Activated CD8-positive, alpha-beta memory T cell treated with anti-CD3 and anti-CD28 coated beads, Interleukin-2, amount 10 ng/mL, durations not matched to agents 7 days and 5 days (primary cell): ENCODE measurements at regions not wholly inside any gene's neighbourhood (a gene's known extent, or its start where the extent isn't known, plus 50 kb on each side); places are given as distances from the start of the nearest gene placed in this dataset.
"Not testable (repeated sequence)": the region's sequence is repeated elsewhere in the genome, so short reads cannot be mapped to it uniquely, and the experiment has no call there.

Experiments used
- ATAC-seq: fragments of 150-1000 bp; cut with Tn5 transposase; one replicate; pipeline ENCODE4 v1.10.0; 2021; ENCODE audit warnings: moderate library complexity
- CTCF ChIA-PET: fragments of 350-600 bp; sonication (Branson Sonifier 250); formaldehyde crosslinking; loops from one replicate; lab custom pipeline; 2021; ENCODE audit warnings: antibody characterized with exemption; lab: Charles Lee
- DNase-seq: peaks from one replicate; pipeline ENCODE4 v3.0.0-alpha.2; 2020
- H3K27ac Mint-ChIP-seq: one replicate; pipeline ENCODE4 v1.8.0; 2021; ENCODE audit warnings: mild to moderate bottlenecking, mixed read lengths
- H3K27me3 Mint-ChIP-seq: one replicate; pipeline ENCODE4 v1.8.0; 2021; ENCODE audit warnings: mixed read lengths
- H3K36me3 Mint-ChIP-seq: one replicate; pipeline ENCODE4 v1.8.0; 2021; ENCODE audit warnings: mild to moderate bottlenecking, mixed read lengths
- H3K4me1 Mint-ChIP-seq: one replicate; pipeline ENCODE4 v1.8.0; 2021; ENCODE audit warnings: mixed read lengths
- H3K4me3 Mint-ChIP-seq: one replicate; pipeline ENCODE4 v1.8.0; 2021; ENCODE audit warnings: mild to moderate bottlenecking, moderate library complexity, mixed read lengths
- H3K9me3 Mint-ChIP-seq: one replicate; pipeline ENCODE4 v1.8.0; 2022; ENCODE audit warnings: low read depth, mixed read lengths

DNA sequence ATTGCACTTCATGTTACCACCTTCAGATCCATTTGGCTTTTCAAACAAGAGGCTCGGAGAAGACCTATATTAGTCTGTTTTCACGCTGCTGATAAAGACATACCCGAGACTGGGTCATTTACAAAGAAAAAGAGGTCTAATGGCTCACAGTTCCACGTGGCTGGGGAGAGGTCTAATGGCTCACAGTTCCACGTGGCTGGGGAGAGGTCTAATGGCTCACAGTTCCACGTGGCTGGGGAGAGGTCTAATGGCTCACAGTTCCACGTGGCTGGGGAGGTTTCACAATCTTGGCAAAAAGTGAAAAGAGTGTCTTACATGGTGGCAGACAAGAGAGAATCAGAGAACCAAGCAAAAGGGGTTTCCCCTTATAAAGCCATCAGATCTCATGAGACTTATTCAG lies 268.0 kb downstream of the C16orf95 start:
- H3K36me3 Mint-ChIP-seq, H3K27me3 Mint-ChIP-seq, H3K27ac Mint-ChIP-seq, ATAC-seq, H3K9me3 Mint-ChIP-seq, H3K4me3 Mint-ChIP-seq, DNase-seq, CTCF ChIA-PET, H3K4me1 Mint-ChIP-seq: not testable (repeated sequence)

DNA sequence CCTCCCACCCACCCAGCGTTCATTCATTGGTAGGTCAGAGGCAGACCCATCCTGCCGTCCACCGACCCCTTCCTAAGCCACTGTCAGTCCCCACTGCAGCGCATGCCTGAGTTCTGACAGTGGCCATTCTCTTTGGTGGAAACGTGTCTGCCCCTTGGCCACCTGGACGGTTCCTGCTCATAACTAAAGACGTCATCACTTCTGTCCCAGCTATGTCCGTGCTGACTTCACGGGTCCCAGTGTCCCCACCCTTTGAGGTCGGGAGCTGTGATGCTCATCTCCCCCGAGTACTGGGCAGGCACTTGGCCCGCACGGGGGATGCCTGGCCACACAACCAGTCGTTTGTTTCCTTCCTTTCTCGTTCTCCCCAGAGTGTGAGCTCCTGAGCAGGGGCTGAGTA lies 267.1 kb downstream of the C16orf95 start:
- no peak for DNase-seq
- CTCF ChIA-PET, result no interaction called here
- H3K27ac Mint-ChIP-seq, result no peak overlapping the region

DNA sequence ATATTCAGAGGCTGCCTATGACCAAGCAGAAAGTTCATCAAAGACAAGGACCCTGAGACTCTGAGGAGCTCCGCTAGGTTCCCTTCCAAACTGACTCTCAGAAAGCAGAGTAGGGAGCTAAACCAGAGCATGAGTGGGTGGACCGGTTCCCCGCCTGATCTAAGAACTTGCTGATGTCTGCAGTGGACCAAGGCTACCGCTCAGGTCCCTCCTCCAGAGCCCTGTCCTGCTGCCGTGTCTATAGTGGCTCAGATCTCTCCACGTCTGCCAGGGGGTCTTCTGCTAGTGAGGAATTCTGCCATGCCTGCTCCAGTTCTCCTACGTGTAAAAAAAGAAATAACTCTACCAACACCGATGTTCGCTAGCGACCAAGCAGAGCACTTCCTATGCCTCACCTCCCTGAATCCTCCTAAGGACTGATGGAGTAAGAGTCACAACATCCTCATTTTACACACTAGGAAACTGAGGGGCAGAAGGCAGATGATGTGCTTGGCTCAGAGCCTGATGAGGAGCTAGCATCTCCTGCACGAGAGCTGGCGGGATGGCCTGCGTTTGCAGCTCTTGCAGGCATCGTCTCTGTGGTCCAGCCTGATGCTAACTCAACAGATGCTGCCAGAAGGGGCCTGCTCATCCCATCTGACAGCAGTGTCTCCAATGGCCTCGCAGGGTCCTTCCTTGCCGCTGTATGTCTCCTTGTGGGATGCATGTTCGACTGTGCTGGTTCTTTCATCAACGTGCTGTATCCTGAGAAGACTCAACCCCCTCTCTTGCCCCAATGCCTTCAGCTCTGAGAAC lies 265.5 kb downstream of the C16orf95 start:
- H3K4me1 Mint-ChIP-seq, result no peaks in the 10 kb centered on the region

More for the DNA sequence above, 267.1 kb downstream of the C16orf95 start:
- Mint-ChIP-seq H3K4me3 (no peak overlapping the region), H3K36me3 (no peaks in the 10 kb centered on the region), H3K9me3 (no peaks in the 10 kb centered on the region), H3K4me1 (no peaks in the 10 kb centered on the region), H3K27me3 (peaks cover 6% of the 10 kb centered on the region)
- ATAC-seq, result no peak

DNA sequence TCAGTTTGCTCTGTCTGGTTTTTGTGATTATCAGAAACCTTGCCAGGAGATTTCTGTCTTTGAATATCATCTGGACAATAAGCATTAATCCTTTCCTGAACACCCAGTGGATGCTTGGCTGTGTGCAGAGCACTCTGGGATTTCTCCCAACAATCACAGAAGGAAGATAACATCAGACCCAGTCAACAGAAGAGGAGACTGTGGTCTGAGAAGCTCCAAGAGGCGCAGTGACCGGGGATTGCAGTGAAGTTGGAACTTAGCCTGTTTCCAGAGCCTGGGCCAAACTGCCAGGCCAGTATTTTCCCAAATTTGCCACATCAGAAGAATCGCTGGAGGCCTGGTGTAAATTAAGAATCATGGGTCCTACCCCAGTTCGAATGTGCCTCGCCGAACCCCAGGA lies 264.7 kb downstream of the C16orf95 start:
- H3K27ac Mint-ChIP-seq, result no peak overlapping the region
- no peak overlapping the region for H3K4me3 Mint-ChIP-seq
- H3K27me3 Mint-ChIP-seq, result peaks cover 6% of the 10 kb centered on the region
- CTCF ChIA-PET, result interaction anchor here (0.8 kb wide), 1 partner anchor 10 kb away, joined by 5 read pairs; no protein-coding TSS in a partner anchor
- no peaks in the 10 kb centered on the region for H3K4me1 Mint-ChIP-seq
- no peak for DNase-seq
- no peaks in the 10 kb centered on the region for H3K9me3 Mint-ChIP-seq
- H3K36me3 Mint-ChIP-seq, result no peaks in the 10 kb centered on the region
- ATAC-seq, result no peak

More for the DNA sequence above, 265.5 kb downstream of the C16orf95 start:
- Mint-ChIP-seq H3K27ac (no peak overlapping the region), H3K27me3 (peaks cover 6% of the 10 kb centered on the region), H3K36me3 (no peaks in the 10 kb centered on the region), H3K9me3 (no peaks in the 10 kb centered on the region), H3K4me3 (no peak overlapping the region)
- ATAC-seq (no peak), DNase-seq (no peak)
- CTCF ChIA-PET, result interaction anchor here (0.8 kb wide), 1 partner anchor 11 kb away, joined by 5 read pairs; no protein-coding TSS in a partner anchor

DNA sequence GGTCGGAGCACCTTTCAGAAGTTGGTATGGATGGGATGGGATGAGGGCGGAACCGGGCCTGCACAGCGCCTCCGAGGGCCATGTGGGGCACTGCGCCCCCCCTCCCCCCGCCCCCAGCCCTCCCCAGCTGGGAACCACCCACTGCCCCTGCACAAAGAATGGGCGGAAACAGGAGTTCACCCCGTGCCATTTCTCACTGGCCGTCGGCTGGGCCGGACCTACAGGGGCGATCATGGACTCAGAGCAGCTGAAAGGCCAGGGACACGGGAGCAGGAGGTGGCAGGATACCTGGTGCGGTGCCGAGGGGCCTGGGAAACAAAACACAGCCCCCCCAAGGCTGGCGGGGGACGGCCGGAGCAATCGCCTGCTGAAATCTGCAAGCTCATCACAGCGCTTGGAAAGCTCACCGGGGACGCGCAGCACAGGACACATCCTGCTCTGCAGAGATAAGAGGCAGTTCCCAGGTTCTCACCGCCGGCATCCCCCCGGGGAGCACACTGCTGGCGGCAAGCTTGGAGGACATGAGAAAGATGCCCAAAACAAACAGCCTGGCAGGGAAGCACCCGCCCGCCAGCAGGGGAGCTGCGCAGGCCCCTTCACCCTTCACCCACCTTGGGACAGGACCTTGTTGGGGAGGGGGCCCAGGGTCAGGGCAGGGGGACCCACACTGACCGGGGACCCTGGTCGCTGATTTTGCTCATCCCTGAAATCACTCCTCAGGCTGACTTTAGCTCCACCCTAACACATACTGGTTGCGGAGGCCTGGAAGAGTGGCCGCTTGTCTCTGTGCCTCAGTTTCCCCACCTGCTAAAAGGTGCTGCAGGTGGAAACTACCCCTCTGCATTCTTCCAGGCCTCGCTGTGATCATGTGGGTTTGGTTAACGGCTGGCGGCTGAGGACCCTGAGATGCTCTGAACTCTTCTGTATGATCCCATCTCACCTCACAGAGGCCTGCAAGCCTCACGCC lies 263.9 kb downstream of the C16orf95 start:
- no peaks in the 10 kb centered on the region for H3K36me3 Mint-ChIP-seq
- H3K4me1 Mint-ChIP-seq, result no peaks in the 10 kb centered on the region
- H3K9me3 Mint-ChIP-seq, result no peaks in the 10 kb centered on the region
- peaks cover 6% of the 10 kb centered on the region for H3K27me3 Mint-ChIP-seq
- no peak overlapping the region for H3K4me3 Mint-ChIP-seq
- CTCF ChIA-PET, result no interaction called here
- H3K27ac Mint-ChIP-seq, result no peak overlapping the region
- DNase-seq, result no peak
- no peak for ATAC-seq

DNA sequence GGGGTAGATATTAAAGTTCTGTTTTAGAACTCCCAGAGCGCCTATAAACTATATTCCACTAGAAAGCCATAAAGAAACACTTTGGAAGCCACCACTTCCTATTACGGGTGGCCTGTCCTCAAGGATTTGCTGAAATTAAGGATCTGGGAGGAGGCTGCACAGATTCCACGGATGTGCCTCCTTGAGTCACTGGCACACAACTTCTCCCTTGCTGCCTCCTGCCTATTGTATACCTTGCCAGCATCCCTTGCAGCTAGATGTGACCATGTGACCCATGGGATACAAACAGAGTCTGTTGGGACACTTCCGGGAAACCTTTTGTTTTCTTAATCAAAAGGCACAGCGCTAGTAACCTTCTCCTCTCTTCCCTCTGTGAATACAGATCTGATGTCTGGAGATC lies 263.0 kb downstream of the C16orf95 start:
- ATAC-seq (no peak), DNase-seq (no peak)
- H3K4me3 Mint-ChIP-seq, result no peak overlapping the region
- CTCF ChIA-PET, result no interaction called here
- peaks cover 6% of the 10 kb centered on the region for H3K27me3 Mint-ChIP-seq
- H3K4me1 Mint-ChIP-seq, result no peaks in the 10 kb centered on the region
- H3K27ac Mint-ChIP-seq, result no peak overlapping the region
- no peaks in the 10 kb centered on the region for H3K9me3 Mint-ChIP-seq
- H3K36me3 Mint-ChIP-seq, result no peaks in the 10 kb centered on the region

DNA sequence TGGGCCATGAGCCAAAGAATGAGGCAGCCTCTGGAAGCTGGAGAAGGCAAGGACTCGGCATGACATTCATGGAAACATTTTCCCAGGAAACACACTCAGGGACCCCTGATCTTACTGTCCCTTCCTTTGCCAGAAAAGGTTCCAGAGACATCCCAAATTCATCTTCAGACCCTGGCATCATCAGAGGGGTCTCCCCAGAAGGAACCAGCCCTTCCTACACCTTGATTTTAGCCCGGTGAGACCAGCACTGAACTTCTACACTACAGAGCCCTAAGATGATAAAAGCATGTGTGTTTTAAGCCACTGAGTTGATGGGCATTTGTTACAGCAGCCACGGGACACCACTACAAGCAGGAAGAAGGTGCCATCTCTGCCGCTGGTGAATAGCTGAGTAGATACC lies 262.3 kb downstream of the C16orf95 start:
- no peak for ATAC-seq
- H3K9me3 Mint-ChIP-seq, result no peaks in the 10 kb centered on the region
- peaks cover 6% of the 10 kb centered on the region for H3K27me3 Mint-ChIP-seq
- DNase-seq, result no peak
- no peak overlapping the region for H3K4me3 Mint-ChIP-seq
- no peaks in the 10 kb centered on the region for H3K36me3 Mint-ChIP-seq
- CTCF ChIA-PET, result no interaction called here
- no peak overlapping the region for H3K27ac Mint-ChIP-seq
- no peaks in the 10 kb centered on the region for H3K4me1 Mint-ChIP-seq

DNA sequence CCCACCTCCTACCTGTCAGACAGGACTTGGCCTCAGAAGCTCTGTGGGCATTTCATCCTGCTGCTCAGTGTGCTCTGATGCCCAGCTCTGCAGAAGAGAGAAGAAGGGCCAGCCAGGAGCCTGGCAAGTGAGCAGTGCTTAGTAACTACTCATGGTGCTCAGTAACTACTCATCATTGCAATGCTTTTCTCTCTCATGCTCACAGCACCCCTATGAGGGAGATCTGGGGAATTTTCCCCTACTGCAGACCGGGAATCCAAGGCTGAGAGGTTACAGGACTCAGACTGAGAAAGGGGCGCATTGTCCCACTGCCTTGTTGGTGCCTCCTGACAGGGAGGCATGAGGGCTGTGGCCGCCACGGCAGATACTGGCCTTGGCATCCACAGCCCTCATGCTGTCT lies 261.1 kb downstream of the C16orf95 start:
- ATAC-seq, result no peak
- Mint-ChIP-seq H3K36me3 (no peaks in the 10 kb centered on the region), H3K4me1 (no peaks in the 10 kb centered on the region), H3K9me3 (no peaks in the 10 kb centered on the region), H3K4me3 (no peak overlapping the region), H3K27me3 (peaks cover 13% of the 10 kb centered on the region), H3K27ac (no peak overlapping the region)
- CTCF ChIA-PET, result no interaction called here
- no peak for DNase-seq

DNA sequence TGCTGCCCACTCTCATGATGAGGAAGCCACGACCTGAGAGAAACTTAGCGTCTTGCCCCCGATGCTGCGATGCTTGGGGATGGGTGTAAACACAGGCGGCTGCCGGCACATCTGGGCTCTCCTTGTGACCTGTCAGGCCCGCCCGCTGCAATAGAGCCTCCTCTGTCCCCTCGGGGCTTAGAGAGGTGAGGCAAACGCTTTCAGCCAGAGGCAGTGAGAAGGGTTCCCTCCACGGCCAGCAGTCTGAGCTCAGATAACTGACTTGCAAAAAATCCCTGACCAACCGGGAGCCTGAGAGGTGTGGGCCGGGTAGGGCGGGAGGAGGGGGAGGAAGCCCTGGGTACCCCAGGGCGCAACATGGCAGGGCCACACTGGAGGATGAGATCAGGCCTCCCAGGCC lies 260.6 kb downstream of the C16orf95 start:
- no peak for DNase-seq
- no peak overlapping the region for H3K4me3 Mint-ChIP-seq
- H3K27me3 Mint-ChIP-seq, result peaks cover 18% of the 10 kb centered on the region
- no peaks in the 10 kb centered on the region for H3K4me1 Mint-ChIP-seq
- no peaks in the 10 kb centered on the region for H3K36me3 Mint-ChIP-seq
- ATAC-seq, result no peak
- H3K27ac Mint-ChIP-seq, result no peak overlapping the region
- CTCF ChIA-PET, result no interaction called here
- H3K9me3 Mint-ChIP-seq, result no peaks in the 10 kb centered on the region

DNA sequence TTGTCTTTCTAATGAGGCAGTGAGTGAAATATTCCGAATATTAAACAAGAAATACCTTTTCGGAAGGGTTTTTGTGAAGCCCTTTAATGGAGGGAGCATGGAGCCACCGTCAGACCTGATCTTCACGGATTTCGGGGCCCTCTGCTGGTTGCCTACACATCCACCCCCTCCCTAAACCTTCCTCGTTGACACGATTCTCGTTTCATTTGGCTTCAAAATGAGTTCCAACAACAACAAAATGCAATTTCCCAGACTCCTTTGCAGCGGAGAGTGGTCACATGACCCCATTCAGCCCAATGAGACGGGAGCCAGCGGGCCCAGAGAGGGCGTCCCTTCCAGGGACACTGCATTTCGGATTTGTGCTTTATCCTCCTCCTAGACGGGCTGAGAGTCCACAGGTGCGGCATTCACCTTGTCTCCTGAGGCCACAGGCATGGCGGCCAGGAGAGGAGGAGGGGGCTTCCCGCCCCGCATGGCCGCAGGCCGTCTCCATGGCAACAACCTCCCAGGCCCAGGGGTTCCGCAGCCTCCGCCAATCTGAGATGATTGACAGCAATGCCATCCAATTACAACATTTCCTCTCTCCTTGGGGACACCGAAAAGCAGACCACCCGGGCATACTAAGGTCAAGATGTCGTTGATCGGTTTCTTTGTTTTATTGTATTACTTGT lies 259.8 kb downstream of the C16orf95 start:
- Mint-ChIP-seq H3K4me1 (no peaks in the 10 kb centered on the region), H3K27me3 (peaks cover 22% of the 10 kb centered on the region), H3K9me3 (no peaks in the 10 kb centered on the region), H3K4me3 (no peak overlapping the region), H3K36me3 (no peaks in the 10 kb centered on the region), H3K27ac (no peak overlapping the region)
- DNase-seq, result no peak
- no peak for ATAC-seq
- CTCF ChIA-PET, result no interaction called here

DNA sequence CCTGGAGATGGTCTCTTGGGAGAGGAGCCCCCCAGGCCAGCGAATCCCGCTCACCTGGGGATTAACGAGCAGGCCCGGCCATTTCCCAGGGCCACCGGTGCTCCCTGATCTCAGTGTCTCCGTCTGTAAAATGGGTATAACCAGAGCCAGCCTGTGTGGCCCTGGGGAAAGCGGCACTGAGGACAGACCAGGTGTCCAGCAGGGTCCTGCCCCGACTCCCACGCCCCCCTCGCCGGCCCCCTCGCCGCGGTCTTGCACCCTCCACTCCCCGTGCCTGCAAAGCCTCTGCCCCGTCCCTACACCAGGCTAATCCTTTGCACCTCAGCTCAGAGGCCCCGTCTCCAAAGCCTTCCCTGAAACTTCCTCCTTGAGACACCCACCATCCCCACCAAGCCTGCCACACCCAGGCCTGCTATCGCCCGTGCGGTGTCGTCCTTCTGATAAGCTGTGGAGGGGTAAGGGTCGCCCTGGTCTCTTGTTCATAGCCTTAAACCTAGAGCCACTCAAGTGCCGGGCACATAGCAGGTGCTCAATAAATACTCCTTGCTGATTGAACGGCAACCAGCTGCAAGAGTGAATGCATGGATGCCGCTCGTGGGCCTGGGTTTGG lies 259.1 kb downstream of the C16orf95 start:
- Mint-ChIP-seq H3K4me3 (no peak overlapping the region), H3K27me3 (peaks cover 23% of the 10 kb centered on the region), H3K9me3 (no peaks in the 10 kb centered on the region), H3K36me3 (no peaks in the 10 kb centered on the region), H3K4me1 (no peaks in the 10 kb centered on the region), H3K27ac (no peak overlapping the region)
- CTCF ChIA-PET, result no interaction called here
- ATAC-seq (no peak), DNase-seq (no peak)

DNA sequence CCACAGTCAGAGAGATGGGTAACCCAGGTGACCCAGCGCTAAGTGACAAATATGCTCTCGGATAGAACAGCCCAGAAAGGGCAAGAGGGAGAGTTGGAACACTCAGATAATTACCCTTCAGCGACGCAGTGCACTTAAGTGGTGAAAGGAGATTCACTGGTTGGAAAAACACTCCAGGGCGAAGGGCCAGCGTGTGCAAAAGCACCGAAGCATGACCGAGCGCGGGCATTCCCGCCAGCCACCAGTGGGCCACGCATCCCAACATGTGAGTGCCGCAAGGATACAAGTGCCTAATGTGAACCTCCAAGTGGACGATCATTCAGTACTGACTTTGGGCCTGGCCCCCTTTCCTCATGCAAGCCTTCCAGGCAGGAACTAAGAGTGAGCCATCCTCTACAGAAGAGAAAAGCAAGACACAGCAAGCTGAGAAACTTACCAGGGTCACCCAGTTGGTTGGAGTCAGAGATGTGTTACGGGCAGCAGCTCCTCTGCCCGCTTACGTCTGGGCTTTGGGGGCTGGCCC lies 258.4 kb downstream of the C16orf95 start:
- no peaks in the 10 kb centered on the region for H3K4me1 Mint-ChIP-seq
- CTCF ChIA-PET, result no interaction called here
- no peak overlapping the region for H3K4me3 Mint-ChIP-seq
- no peak overlapping the region for H3K27ac Mint-ChIP-seq
- DNase-seq, result no peak
- no peak for ATAC-seq
- no peaks in the 10 kb centered on the region for H3K36me3 Mint-ChIP-seq
- peaks cover 25% of the 10 kb centered on the region for H3K27me3 Mint-ChIP-seq
- H3K9me3 Mint-ChIP-seq, result no peaks in the 10 kb centered on the region
